ENCODE measurements at regions not wholly inside any gene's neighbourhood (a gene's known extent, or its start where the extent isn't known, plus 50 kb on each side); places are given as distances from the start of the nearest gene placed in this dataset.

DNA sequence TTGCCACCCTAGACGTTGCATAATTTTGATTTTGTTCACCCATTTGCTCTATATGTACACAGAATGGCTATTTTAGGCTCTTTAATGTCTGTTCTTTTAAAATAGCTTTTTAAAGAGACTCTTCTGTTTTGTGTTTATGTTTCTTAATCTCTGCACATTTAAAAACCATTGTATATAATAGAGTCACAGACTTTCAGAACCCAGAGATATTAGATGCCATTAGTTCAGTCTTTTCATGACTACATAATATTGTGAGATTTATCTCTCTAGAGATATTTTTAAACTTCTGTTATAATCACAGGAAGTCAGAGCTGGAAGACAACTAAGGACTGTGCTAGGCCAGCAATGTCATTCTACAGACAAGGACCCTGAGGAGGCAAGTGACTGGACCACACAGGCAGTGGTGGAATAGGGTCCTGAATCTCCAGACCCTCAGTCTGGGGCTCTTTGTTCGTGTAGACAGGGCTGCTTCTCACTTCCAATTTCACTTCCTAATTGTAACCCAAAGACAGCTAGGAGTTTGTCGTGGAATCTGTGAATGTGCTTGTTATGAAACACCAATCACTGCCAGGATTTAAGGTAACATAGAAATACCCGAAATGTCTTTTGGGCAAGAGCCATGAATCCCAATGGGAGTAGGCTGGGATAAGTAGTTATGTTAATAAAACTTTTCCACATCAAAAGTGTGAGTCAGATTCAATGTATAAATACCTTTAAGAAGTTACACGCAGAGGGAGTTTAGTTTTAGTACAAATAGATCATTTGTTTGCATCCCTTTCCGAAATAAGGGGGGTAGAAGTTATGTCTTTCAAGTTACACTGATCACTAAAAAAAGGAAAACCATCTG lies 165.2 kb upstream of the ROPN1 start:
- TF ChIP-seq POLR2AphosphoS5 (IDR thresholded peaks at IDR 0.05; ENCODE audit: low read depth): no peak
- TF ChIP-seq, protein P1, sequence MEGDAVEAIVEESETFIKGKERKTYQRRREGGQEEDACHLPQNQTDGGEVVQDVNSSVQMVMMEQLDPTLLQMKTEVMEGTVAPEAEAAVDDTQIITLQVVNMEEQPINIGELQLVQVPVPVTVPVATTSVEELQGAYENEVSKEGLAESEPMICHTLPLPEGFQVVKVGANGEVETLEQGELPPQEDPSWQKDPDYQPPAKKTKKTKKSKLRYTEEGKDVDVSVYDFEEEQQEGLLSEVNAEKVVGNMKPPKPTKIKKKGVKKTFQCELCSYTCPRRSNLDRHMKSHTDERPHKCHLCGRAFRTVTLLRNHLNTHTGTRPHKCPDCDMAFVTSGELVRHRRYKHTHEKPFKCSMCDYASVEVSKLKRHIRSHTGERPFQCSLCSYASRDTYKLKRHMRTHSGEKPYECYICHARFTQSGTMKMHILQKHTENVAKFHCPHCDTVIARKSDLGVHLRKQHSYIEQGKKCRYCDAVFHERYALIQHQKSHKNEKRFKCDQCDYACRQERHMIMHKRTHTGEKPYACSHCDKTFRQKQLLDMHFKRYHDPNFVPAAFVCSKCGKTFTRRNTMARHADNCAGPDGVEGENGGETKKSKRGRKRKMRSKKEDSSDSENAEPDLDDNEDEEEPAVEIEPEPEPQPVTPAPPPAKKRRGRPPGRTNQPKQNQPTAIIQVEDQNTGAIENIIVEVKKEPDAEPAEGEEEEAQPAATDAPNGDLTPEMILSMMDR (IDR thresholded peaks at IDR 0.05; ENCODE audit: insufficient read depth, low read length): no peak
